SK-N-DZ (cell line): ENCODE measurements at regions not wholly inside any gene's neighbourhood (a gene's known extent, or its start where the extent isn't known, plus 50 kb on each side); places are given as distances from the start of the nearest gene placed in this dataset.
"Not testable (repeated sequence)": the region's sequence is repeated elsewhere in the genome, so short reads cannot be mapped to it uniquely, and the experiment has no call there.

ENCODE experiments used
- DNase-seq: peaks from one replicate; pipeline ENCODE4 v3.0.0-alpha.2; 2015; ENCODE audit warnings: low spot score

- no peak for DNase-seq
Observed at GRCh38 chr18:78247615-78248289, 731.9 kb upstream of the SALL3 start.

DNA sequence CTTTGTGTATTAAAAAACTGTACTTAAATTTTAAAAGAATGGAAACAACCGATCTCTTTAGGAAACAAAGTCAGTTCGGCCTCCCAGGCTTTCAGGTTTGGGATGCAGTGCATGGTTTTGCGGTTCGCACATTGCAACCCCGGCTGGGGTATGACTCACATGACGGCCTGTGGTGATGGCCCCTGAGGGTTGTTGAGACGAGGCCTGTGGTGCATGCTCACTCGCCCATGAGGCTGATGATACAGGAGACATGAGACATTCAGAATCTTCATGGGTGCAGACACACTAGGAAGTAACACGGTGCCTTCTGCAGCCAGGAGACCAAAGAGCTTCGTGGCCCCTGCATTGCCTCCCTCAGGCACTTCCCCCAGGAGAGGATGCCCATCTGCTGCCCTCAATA is 724.6 kb upstream of the SALL3 start:
- DNase-seq, result no peak

DNA sequence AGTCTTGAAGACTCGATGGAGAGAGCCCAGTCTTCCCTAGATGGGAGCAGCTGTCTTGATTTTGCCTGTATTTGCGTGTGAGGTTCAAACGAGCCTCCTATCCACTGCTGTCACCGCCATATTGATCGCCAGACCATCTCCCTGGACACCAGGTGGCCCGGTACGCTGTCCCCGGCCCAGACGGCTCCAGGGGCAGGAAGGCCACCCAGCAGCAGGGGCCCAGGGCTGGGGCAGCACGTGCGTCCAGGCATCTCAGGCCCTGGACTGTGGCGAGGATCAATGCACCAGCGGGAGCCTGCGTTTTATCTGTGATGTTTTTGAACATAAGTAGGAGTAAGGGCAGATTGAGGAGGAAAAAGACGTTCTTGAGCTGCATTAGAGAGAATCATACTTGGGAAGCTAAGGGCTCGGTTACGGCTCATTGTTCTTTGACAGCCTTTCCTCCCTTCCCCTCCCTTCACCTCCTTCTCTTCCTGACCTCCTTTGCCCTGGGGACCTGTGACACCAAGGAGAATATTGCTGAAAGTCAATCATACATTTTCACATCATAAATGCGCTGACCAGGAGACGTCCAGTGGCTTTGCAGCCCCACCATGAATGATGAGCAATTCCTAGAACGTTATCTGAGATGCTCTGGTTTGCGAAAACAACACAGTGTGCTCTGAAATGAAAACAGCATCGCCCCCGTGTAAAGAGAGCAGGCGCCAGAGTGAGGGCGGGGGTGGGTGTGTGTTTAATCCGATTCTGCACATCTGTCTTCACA is 711.2 kb upstream of the SALL3 start:
- DNase-seq, result no peak

GRCh38 chr18:78271790-78272189 is 707.8 kb upstream of the SALL3 start:
- DNase-seq, result no peak

DNA sequence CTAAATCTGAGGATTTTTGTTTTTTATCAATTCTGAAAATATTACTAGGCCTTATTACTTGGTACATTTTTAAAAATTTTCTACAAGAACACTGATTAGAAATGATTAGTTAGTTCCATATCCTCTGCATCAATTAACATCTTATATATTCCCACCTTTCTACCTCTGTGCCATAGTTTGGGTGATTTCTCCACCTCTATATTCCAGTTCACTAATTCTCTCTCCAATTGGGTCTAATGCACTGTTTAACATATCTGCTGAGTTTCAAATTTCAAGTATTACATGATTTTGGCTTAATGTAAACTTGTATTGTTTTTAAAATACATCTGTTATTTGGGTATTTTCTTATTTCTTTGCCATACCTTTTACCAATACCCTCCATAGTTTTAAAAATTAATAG is 705.7 kb upstream of the SALL3 start:
- DNase-seq, result no peak

DNA sequence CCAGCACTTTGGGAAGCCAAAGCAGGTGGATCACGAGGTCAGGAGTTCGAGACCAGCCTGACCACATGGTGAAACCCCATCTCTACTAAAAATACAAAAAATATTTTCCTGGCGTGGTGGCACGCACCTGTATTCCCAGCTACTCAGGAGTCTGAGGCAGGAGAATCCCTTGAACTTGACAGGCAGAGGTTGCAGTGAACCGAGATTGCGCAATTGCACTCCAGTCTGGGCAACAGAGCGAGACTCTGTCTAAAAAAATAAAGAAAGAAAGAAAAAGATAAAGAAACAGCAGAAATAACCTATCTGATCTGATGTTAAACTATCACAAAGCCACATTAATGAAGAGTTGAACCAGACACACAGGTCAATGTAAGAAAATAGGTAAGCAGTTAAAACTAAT is 696.2 kb upstream of the SALL3 start:
- DNase-seq, result not testable (repeated sequence)

DNA sequence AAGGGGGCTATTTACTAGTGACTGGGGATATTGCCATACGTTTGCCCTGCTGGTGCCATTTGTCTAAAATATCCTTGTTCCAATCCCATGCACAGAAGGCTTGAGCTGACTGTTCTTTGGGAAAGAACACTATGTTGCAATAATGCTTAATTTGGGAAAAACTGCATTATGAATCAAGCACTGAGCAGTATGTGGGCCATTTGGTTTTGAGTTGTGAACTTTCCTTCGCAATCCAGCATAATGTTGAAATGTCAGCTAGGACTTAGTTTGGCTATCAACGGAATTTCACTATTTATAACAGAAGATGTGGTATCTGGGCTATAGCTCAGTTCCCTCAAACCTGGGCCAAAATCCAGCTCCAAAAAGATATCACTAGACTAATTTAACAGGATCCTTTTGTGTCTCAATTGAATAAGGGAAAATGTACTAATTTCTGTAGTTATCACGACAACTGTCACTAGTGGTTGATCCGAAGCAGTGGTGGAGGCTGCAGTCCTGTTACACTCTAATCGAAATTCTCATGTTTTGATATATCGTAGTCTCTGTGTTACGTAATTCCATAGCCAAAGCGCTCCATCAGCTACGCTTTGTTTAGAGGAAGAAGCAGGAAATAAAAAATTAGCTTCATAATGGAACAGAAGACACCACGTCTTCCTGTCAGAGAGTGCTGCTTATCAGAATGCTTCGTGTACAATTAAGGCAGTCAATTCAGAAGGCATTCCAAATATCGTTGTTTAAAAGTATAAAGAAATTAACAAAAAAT is 686.8 kb upstream of the SALL3 start:
- no peak for DNase-seq

- DNase-seq, result no peak
Observed at GRCh38 chr18:78293540-78293939, 686.1 kb upstream of the SALL3 start.

- DNase-seq, result no peak
Observed at GRCh38 chr18:78293940-78294541, 685.6 kb upstream of the SALL3 start.

DNA sequence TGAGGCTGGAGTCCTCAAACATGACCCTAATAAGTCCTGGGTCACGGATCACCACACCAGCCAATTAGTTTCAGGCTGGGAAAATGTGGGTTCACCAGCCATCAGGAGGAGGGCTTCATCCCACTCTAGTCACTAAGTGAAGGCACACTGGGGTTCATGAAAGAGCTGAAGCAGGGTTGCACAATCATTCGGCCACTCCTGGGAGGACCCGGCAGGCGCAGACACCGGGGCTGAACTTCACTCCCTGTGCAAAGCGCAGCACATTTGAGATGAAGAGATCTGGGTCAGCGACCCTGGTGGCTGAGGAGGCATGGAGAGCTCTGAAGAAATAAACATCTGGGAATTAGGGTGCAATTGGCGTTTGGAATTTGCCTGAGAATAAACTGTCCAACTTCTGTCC is 684.4 kb upstream of the SALL3 start:
- DNase-seq, result no peak

GRCh38 chr18:78296166-78296565 is 683.5 kb upstream of the SALL3 start:
- no peak for DNase-seq

- DNase-seq, result no peak
Observed at GRCh38 chr18:78297048-78297447, 682.6 kb upstream of the SALL3 start.

GRCh38 chr18:78303519-78304191 is 676.0 kb upstream of the SALL3 start:
- DNase-seq, result no peak

DNA sequence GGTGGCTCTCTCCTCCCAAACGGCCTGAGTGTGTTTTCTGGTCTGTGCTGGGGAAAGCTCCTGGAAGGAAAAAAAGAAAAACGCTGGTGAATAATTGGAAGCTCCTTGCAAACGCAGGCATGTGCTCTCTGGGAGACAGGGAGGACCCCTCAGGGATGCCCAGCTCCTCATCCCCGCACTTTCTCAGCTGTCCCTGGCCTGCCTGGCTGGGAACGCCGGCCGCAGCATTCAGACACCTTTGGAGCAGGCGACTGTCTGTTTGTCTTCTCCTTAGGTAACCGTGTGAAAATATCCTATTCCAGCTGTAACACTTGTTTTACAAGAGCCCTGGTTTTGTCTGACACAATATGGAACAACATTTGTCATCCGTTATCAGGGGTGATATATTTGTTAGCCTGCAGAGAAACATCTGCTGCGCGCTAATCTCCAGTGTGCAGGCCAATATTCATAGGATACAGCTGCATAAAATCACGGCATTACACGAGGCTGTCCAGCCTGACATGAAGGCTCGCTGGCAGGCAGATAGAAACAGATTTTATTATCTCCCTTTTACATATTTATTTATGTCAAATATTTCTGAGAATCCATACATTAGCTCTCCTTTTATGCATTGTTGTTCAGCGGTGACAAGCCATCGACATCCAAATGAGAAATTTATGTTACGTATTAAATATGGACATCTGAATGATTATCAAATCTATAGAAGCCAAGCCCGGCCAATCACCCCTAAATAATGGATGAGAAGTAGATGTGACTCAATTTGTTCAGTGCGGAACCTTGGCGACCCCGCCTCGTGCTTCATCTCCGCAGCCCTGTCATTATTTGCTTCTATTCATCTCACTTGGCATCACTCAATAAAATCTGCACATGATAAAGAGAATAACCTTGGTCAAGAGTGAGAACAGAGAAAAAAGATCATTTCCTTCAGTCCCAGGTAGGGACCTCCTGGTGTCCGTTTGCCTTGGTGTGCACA is 675.1 kb upstream of the SALL3 start:
- DNase-seq, result no peak

GRCh38 chr18:78305789-78306188 is 673.8 kb upstream of the SALL3 start:
- DNase-seq, result no peak

DNA sequence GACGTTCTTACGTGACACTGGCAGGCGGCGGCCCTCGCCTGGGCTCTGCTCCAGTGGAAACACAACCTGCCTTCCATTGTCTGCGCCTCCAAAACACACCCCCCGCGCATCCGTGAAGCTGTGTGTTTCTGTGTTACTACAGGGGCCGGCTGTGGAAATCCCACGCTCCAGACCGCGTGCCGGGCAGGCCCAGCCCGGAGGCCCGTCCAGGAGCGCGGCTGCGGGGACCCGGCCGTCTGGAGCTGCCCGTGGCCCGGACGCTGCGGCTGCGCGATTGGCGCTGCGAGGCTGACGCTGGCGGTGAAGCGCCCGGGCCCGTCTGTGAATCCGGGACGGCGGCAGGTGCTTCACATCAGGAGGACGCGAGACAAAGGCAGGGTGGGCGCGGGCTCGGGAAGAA is 670.3 kb upstream of the SALL3 start:
- DNase-seq, result no peak

DNA sequence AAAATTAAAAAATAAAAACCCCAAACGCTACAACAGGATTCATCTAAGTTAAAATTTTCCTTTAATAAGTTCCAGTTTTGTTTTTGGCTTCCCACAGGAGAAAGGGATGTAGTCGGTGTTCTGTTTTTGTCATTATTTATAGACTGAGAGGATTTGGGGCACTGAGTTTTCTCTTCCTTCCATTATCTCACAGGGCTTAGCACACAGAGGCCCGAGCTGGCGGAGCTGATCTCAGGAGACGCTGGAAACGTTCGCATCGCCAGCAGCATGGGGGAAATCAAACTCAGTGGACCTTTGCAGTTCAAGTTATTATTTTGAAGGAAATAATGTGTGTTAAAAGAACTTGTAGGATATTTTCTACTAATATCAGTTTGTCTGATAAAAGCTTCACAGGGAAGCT is 669.7 kb upstream of the SALL3 start:
- DNase-seq, result no peak

DNA sequence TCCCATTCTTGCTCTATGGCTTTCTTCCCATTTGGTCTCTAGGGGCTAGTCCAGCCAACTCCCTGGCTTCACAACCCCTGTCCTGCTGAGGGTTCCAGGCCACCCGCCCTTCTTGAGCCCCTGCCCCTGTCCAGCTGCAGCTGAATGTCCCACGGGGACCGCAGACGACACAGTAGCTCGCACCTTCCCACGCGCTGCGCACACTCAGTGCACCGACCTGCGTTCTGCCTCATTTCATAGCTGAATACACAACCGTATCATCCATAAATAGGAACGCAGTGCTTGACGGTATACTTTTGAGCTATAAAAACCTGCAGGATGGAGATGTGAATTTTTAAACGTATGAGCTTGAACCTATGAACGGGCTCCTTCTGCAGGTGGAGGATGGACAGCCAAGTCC is 660.4 kb upstream of the SALL3 start:
- no peak for DNase-seq

GRCh38 chr18:78319961-78320360 is 659.7 kb upstream of the SALL3 start:
- DNase-seq, result no peak

DNA sequence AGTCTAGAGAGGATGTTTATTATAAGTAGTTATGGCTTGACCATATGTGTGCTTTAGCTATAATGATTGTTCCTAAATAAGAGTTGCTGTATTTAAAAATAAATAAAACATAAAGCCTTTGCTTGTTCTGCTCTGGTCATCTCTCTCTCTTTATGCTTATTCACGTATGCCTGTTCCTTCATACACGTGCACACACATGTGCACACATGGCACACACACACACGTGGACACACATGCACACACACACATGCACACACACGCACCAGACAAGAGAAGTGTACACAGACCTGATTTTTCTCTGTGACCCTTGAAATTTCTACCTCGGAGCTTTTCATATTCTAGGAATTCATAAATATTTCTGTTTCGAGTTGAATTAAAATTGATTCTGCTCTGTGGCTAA is 658.2 kb upstream of the SALL3 start:
- no peak for DNase-seq
